ENCODE measurements at regions not wholly inside any gene's neighbourhood (a gene's known extent, or its start where the extent isn't known, plus 50 kb on each side); places are given as distances from the start of the nearest gene placed in this dataset.

DNA sequence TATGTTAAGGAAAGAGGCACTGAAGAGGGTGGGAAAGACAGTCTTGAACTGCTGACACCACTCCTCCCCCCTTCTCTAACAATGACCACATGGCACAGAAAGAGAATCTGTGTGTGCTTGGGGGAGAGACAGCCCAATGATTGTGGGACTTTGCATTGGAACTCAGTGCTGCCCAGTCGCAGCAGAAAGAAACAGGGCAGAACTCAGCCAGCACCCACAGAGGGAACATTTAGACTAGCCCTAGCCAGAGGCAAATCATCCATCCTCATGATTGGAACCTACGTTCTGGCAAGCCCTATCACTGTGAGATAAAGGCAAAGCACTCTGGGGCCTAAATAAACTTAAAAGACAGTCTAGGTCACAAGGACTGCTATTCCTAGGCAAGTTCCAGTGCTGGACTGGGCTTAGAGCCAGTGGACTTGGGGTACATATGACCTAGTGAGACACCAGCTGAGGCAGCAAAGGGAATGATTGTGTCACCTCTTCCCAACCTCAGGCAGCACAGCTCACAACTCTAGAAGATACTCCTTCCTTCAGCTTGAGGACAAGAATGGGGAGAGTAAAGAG lies 132.8 kb upstream of the S100G start:
- H3K4me3 ChIP-seq (ENCODE audit: low read length in 3 of 3), result no peak overlapping the region
- H3K9me3 ChIP-seq (ENCODE audit: control insufficient read depth in 3 of 3, low read length in 3 of 3), result no peaks in the 10 kb centered on the region
- no peaks in the 10 kb centered on the region for H3K36me3 ChIP-seq (ENCODE audit: control insufficient read depth in 3 of 3, insufficient read depth in 3 of 3, low read length in 3 of 3)
- H3K9ac ChIP-seq (ENCODE audit: low read depth in 1 of 3, low read length in 3 of 3), result no peak overlapping the region
- H3K27ac ChIP-seq (ENCODE audit: low read depth, low read length), result no peak overlapping the region
- H3K27me3 ChIP-seq (ENCODE audit: control insufficient read depth in 3 of 3, insufficient read depth in 3 of 3, low read length in 3 of 3), result no peaks in the 10 kb centered on the region
- H3K4me1 ChIP-seq (ENCODE audit: control insufficient read depth in 3 of 3, insufficient read depth in 3 of 3, low read length in 3 of 3), result no peaks in the 10 kb centered on the region

DNA sequence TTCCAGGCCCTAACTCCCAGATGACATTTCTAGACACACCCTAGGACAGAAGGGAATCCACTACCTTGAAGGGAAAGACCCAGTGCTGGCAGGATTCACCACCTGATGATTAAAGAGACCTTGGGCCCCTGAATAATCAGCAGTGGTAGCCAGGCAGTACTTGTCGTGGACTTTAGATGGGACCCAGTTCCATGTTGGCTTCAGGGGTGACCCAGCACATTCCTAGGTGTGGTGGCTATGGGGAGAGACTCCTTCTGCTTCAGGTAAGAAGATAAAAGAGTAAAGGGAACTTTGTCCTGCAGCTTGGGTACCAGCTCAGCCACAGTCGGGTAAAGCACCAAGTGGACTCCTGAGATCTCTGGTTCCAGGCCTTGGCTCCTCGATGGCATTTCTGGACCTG lies 131.8 kb upstream of the S100G start:
- Histone ChIP-seq H3K36me3 (ENCODE audit: control insufficient read depth in 3 of 3, insufficient read depth in 3 of 3, low read length in 3 of 3) (no peaks in the 10 kb centered on the region), H3K9ac (ENCODE audit: low read depth in 1 of 3, low read length in 3 of 3) (no peak overlapping the region), H3K4me3 (ENCODE audit: low read length in 3 of 3) (no peak overlapping the region), H3K4me1 (ENCODE audit: control insufficient read depth in 3 of 3, insufficient read depth in 3 of 3, low read length in 3 of 3) (no peaks in the 10 kb centered on the region), H3K27me3 (ENCODE audit: control insufficient read depth in 3 of 3, insufficient read depth in 3 of 3, low read length in 3 of 3) (no peaks in the 10 kb centered on the region), H3K9me3 (ENCODE audit: control insufficient read depth in 3 of 3, low read length in 3 of 3) (no peaks in the 10 kb centered on the region), H3K27ac (ENCODE audit: low read depth, low read length) (no peak overlapping the region)

DNA sequence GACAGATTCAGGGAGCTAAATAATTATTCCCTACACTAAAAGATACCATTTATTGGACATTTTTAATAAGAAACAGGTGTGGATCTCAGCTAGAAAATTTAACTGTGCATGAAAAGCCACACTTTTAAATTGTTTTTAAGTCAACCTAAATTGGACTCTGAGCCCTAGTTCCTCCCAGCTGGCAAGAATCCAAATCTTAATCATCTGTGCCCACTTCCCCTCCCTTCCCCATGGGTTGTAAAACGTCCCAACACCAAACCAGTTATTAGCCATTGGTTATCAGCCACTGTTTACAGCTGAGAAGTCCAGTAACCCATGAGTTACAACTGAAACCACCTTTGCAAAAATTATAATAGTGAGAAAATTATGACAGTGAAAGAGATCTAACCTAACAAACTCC lies 125.6 kb upstream of the S100G start:
- H3K9ac ChIP-seq (ENCODE audit: low read depth in 1 of 3, low read length in 3 of 3), result no peak overlapping the region
- no peaks in the 10 kb centered on the region for H3K27me3 ChIP-seq (ENCODE audit: control insufficient read depth in 3 of 3, insufficient read depth in 3 of 3, low read length in 3 of 3)
- H3K27ac ChIP-seq (ENCODE audit: low read depth, low read length), result no peak overlapping the region

DNA sequence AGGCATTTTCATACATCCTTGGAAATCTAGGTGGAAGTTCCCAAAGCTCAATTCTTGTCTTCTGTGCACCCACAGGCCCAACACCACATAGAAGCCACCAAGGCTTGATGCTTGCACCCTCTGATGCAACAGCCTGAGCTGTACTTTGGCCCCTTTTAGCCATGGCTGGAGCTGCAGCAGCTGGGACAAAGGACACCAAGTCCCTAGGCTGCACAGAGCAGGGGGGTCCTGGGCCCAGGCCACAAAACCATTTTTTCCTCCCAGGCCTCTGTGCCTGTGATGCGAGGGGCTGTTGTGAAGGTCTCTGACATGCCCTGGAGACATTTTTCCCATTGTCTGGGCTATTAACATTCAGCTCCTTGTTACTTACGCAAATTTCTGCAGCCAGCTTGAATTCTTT lies 124.0 kb upstream of the S100G start:
- no peak overlapping the region for H3K4me3 ChIP-seq (ENCODE audit: low read length in 3 of 3)
- H3K9me3 ChIP-seq (ENCODE audit: control insufficient read depth in 3 of 3, low read length in 3 of 3), result no peaks in the 10 kb centered on the region
- no peaks in the 10 kb centered on the region for H3K27me3 ChIP-seq (ENCODE audit: control insufficient read depth in 3 of 3, insufficient read depth in 3 of 3, low read length in 3 of 3)
- no peak overlapping the region for H3K9ac ChIP-seq (ENCODE audit: low read depth in 1 of 3, low read length in 3 of 3)
- no peak overlapping the region for H3K27ac ChIP-seq (ENCODE audit: low read depth, low read length)
- H3K36me3 ChIP-seq (ENCODE audit: control insufficient read depth in 3 of 3, insufficient read depth in 3 of 3, low read length in 3 of 3), result no peaks in the 10 kb centered on the region
- H3K4me1 ChIP-seq (ENCODE audit: control insufficient read depth in 3 of 3, insufficient read depth in 3 of 3, low read length in 3 of 3), result no peaks in the 10 kb centered on the region

More for the DNA sequence above, 125.6 kb upstream of the S100G start:
- no peaks in the 10 kb centered on the region for H3K4me1 ChIP-seq (ENCODE audit: control insufficient read depth in 3 of 3, insufficient read depth in 3 of 3, low read length in 3 of 3)
- H3K9me3 ChIP-seq (ENCODE audit: control insufficient read depth in 3 of 3, low read length in 3 of 3), result no peaks in the 10 kb centered on the region
- no peak overlapping the region for H3K4me3 ChIP-seq (ENCODE audit: low read length in 3 of 3)
- H3K36me3 ChIP-seq (ENCODE audit: control insufficient read depth in 3 of 3, insufficient read depth in 3 of 3, low read length in 3 of 3), result no peaks in the 10 kb centered on the region

DNA sequence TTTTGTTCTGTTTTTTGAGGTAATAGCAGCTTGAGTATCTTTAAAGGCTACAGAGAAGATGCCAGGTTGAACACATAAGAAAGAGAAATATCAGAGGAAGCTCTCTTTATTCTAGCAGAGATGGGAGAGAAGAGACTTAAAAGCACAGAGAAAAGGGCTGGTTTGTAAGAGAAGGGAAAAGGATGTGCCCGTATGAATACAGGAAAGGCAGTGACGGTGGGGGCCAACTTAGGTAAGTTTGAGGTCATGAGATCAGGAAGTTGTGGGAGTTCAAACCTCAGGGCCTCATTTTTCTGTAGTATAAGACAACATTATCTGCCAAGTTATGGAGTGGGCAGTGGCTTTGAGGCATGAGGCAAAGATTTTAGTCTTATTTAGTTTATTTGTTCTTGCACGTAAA lies 121.3 kb upstream of the S100G start:
- H3K36me3 ChIP-seq (ENCODE audit: control insufficient read depth in 3 of 3, insufficient read depth in 3 of 3, low read length in 3 of 3), result no peaks in the 10 kb centered on the region
- H3K4me3 ChIP-seq (ENCODE audit: low read length in 3 of 3), result no peak overlapping the region
- no peak overlapping the region for H3K27ac ChIP-seq (ENCODE audit: low read depth, low read length)
- H3K9me3 ChIP-seq (ENCODE audit: control insufficient read depth in 3 of 3, low read length in 3 of 3), result no peaks in the 10 kb centered on the region
- H3K9ac ChIP-seq (ENCODE audit: low read depth in 1 of 3, low read length in 3 of 3), result no peak overlapping the region
- H3K27me3 ChIP-seq (ENCODE audit: control insufficient read depth in 3 of 3, insufficient read depth in 3 of 3, low read length in 3 of 3), result no peaks in the 10 kb centered on the region
- H3K4me1 ChIP-seq (ENCODE audit: control insufficient read depth in 3 of 3, insufficient read depth in 3 of 3, low read length in 3 of 3), result no peaks in the 10 kb centered on the region

Data from skeletal muscle tissue (tissue), 3 donors.